CD4-positive, alpha-beta T cell treated with Interleukin-2 at 100 ng/mL for 4 hours (primary cell): ENCODE measurements at regions not wholly inside any gene's neighbourhood (a gene's known extent, or its start where the extent isn't known, plus 50 kb on each side); places are given as distances from the start of the nearest gene placed in this dataset.
"Not testable (repeated sequence)": the region's sequence is repeated elsewhere in the genome, so short reads cannot be mapped to it uniquely, and the experiment has no call there.

Experiments
- DNase-seq: peaks from one replicate; pipeline ENCODE4 v3.0.0-alpha.2; 2020; ENCODE audit warnings: low spot score

GRCh38 chr7:56219017-56219416, 102.8 kb upstream of the NUPR2 start:
- DNase-seq = no peak

- DNase-seq = no peak
Measured at GRCh38 chr7:56218510-56218909, 102.3 kb upstream of the NUPR2 start.

GRCh38 chr7:56213574-56213973, 97.4 kb upstream of the NUPR2 start:
- no peak for DNase-seq

- DNase-seq = no peak
Measured at GRCh38 chr7:56206420-56206819, 90.2 kb upstream of the NUPR2 start.

GRCh38 chr7:56199639-56200038, 83.4 kb upstream of the NUPR2 start:
- no peak for DNase-seq

DNA sequence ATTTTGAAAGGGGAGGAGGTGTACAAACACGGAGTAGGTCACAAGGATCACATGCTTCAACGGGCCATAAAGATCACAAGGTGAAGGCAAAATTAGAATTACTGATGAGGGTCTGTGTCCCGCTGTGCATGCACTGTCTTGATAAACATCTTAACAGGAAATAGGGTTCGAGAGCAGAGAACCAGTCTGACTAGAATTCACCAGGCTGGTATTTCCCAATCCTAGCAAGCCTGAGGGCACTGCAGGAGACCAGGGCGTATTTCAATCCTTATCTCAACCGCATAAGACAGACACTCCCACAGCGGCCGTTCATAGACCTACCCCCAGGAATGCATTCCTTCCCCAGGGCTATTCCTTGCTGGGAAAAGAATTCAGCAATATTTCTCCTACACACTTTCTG, 80.0 kb upstream of the NUPR2 start:
- DNase-seq = not testable (repeated sequence)

- no peak for DNase-seq
Measured at GRCh38 chr7:56188823-56189346, 72.7 kb upstream of the NUPR2 start.

DNA sequence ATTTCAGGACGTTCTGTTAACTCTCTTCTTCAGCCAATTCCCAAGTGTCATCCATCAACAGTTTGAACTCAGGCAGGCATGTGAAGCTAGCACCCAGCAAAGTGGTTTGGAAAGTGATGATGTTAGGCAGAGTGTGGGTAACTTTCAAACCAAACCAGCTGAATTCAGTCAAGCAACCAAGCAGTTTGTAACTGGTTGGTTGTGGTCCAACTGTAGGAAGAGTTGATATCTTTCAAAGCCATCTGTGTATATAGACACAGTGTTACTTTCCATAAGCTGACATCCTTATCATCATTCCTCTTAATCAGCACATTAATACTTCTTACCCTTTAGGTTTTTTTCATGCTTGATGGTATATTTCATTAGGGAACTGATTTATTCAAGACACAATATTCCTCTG, 72.2 kb upstream of the NUPR2 start:
- no peak for DNase-seq

GRCh38 chr7:56181010-56181409, 64.8 kb upstream of the NUPR2 start:
- DNase-seq = no peak

GRCh38 chr7:56175771-56176170, 59.6 kb upstream of the NUPR2 start:
- no peak for DNase-seq

GRCh38 chr7:56174875-56175760, 58.9 kb upstream of the NUPR2 start:
- DNase-seq = no peak

GRCh38 chr7:56174346-56174874, 58.2 kb upstream of the NUPR2 start:
- no peak for DNase-seq
